Testis (tissue), 2 donors: ENCODE measurements at regions not wholly inside any gene's neighbourhood (a gene's known extent, or its start where the extent isn't known, plus 50 kb on each side); places are given as distances from the start of the nearest gene placed in this dataset.

Experiments
- POLR2A ChIP-seq: fragments of 450-650 bp; IDR thresholded peaks from one replicate; pipeline ENCODE4 v1.6.1; 2017; ENCODE audit warnings: antibody characterized with exemption, mild to moderate bottlenecking, moderate library complexity
- TF ChIP-seq, protein P1 (sequence below), 3 experiments: fragments of 450-650 bp in 2 of 3; fragments of 200-600 bp in 1 of 3; sonication (generic) in 1 of 3; IDR thresholded peaks; one replicate each; pipeline ENCODE4 v1.5.1; 2016 to 2019; ENCODE audit warnings: antibody characterized with exemption in 3 of 3, mild to moderate bottlenecking in 2 of 3, moderate library complexity in 1 of 3

DNA sequence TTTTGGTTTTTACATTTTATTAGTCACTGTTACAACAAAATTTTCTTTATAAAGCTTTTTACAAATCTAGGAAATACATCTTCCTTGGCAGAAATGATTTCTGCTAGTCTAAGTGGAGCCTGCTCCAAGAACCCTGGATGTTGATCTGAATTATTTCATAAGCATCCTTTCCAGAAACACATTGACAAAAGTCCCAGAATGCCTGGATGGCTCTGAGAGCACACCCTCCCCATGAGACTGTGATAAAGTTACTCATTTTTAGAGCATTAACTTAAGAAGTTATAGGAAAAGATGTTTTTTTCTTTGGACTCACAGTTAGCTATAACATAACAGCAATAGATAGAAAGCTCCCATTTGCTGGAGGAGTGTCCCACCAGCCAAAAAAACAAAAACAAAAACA is 559.6 kb upstream of the SPRY2 start:
- TF ChIP-seq, protein P1, sequence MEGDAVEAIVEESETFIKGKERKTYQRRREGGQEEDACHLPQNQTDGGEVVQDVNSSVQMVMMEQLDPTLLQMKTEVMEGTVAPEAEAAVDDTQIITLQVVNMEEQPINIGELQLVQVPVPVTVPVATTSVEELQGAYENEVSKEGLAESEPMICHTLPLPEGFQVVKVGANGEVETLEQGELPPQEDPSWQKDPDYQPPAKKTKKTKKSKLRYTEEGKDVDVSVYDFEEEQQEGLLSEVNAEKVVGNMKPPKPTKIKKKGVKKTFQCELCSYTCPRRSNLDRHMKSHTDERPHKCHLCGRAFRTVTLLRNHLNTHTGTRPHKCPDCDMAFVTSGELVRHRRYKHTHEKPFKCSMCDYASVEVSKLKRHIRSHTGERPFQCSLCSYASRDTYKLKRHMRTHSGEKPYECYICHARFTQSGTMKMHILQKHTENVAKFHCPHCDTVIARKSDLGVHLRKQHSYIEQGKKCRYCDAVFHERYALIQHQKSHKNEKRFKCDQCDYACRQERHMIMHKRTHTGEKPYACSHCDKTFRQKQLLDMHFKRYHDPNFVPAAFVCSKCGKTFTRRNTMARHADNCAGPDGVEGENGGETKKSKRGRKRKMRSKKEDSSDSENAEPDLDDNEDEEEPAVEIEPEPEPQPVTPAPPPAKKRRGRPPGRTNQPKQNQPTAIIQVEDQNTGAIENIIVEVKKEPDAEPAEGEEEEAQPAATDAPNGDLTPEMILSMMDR (IDR thresholded peaks at IDR 0.05), result no peak
- TF ChIP-seq POLR2A, result no peak
